ENCODE measurements at regions not wholly inside any gene's neighbourhood (a gene's known extent, or its start where the extent isn't known, plus 50 kb on each side); places are given as distances from the start of the nearest gene placed in this dataset.

DNA sequence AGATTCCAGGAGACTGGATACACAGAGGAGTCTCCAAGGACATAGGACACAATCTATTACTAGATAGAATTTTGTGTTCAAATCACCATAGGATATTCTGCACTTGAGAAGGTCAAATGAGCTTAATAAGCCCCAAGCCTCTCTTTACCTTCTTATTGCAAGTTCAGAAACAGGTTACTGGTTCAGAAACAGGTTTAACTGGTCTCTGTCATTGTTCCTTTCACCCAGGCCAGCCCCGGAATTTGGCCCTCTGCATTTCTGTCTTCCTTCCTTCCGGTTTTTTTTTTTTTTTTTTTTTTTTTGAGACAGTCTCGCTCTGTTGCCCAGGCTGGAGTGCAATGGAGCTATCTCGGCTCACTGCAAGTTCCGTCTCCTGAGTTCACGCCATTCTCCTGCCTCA is 700.2 kb downstream of the EPHA4 start:
- no peaks in the 10 kb centered on the region for H3K27me3 ChIP-seq (ENCODE audit: control insufficient read depth, insufficient read depth, low read length)
- no peak for DNase-seq (ENCODE audit: low read depth)
- TF ChIP-seq, protein P1, sequence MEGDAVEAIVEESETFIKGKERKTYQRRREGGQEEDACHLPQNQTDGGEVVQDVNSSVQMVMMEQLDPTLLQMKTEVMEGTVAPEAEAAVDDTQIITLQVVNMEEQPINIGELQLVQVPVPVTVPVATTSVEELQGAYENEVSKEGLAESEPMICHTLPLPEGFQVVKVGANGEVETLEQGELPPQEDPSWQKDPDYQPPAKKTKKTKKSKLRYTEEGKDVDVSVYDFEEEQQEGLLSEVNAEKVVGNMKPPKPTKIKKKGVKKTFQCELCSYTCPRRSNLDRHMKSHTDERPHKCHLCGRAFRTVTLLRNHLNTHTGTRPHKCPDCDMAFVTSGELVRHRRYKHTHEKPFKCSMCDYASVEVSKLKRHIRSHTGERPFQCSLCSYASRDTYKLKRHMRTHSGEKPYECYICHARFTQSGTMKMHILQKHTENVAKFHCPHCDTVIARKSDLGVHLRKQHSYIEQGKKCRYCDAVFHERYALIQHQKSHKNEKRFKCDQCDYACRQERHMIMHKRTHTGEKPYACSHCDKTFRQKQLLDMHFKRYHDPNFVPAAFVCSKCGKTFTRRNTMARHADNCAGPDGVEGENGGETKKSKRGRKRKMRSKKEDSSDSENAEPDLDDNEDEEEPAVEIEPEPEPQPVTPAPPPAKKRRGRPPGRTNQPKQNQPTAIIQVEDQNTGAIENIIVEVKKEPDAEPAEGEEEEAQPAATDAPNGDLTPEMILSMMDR (IDR thresholded peaks at IDR 0.05; ENCODE audit: insufficient read depth, low read length, poor library complexity, severe bottlenecking) = no peak

DNA sequence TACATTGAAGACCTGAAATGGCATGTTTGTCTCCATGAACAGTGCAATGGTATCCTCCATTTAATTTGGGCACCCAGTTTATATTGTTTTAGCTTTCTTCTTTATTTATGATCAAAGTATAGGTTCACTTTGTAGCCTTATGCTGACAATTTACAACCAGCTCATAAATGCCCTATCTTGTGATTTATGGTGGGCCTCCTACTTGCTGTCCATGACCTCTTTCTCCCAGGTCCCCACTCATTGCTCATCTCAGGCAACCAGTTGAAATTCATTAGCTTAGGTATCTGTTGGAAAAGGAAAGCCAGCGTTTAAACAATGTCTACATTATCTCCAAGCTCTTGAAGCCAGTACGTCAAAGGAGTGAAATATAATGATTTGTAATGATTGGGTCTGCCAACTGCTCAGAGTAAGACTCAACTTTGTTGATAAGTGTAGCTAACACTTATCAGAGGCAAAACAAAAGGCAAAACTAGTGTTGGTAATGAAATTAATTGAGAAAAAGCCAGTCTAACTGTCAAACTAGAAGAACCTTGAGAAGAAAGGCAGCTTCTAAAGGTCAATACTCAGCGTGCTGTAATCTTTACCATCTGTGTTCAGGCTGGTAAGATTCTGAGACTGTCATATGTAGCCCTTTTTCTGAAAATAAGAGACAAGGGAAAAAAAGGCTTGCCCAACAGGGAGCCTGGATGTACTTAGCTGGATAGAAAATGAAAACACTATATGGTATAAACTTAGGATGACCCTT is 695.9 kb downstream of the EPHA4 start:
- H3K27me3 ChIP-seq (ENCODE audit: control insufficient read depth, insufficient read depth, low read length) = no peaks in the 10 kb centered on the region
- H3K36me3 ChIP-seq (ENCODE audit: control insufficient read depth, insufficient read depth, low read length) = no peaks in the 10 kb centered on the region
- TF ChIP-seq, protein P1 (IDR thresholded peaks at IDR 0.05; ENCODE audit: insufficient read depth, low read length, poor library complexity, severe bottlenecking) = no peak
- no peak overlapping the region for H3K4me3 ChIP-seq (ENCODE audit: low read depth, low read length)
- no peak for DNase-seq (ENCODE audit: low read depth)

More for the DNA sequence above, 700.2 kb downstream of the EPHA4 start:
- Histone ChIP-seq H3K4me3 (ENCODE audit: low read depth, low read length) (no peak overlapping the region), H3K36me3 (ENCODE audit: control insufficient read depth, insufficient read depth, low read length) (no peaks in the 10 kb centered on the region)

DNA sequence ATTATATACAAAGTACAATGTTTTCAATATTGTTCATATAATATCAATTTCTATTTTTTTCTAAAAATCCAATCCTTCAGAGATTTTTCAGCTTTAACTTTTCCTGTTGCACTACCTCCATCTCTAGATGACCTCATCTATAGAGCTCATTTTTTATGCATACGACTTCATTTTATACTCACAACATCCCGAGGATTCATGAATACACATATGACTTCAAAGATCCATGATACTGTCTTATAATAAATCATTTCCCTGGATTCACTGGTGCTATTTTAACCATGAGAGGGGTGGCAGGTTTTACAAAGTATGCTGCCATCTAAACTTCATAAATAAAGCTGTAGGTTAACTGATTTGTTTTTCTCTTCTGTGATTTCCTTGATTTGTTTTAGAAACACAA is 694.6 kb downstream of the EPHA4 start:
- TF ChIP-seq, protein P1 (IDR thresholded peaks at IDR 0.05; ENCODE audit: insufficient read depth, low read length, poor library complexity, severe bottlenecking) = no peak
- H3K27me3 ChIP-seq (ENCODE audit: control insufficient read depth, insufficient read depth, low read length) = no peaks in the 10 kb centered on the region

DNA sequence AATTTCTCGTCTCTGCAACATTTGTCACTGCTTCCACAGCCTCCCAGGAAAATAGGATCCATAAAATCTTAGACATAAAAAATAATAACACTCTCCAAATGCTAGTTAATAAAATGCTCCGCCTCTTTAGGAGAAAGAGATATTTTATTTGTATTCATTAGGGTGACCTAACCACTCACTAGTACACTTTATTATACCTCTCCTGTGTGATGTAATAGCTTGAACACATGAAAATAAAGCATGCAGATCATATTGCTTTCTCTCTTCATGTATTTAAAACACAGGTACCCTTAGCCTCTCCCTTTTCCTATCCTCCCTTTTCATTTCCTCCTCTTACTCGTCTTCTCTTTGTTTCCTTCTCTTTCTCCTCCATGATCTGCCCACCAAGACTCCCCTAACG is 694.2 kb downstream of the EPHA4 start:
- TF ChIP-seq, protein P1 (IDR thresholded peaks at IDR 0.05; ENCODE audit: insufficient read depth, low read length, poor library complexity, severe bottlenecking) = no peak
- no peak overlapping the region for H3K4me3 ChIP-seq (ENCODE audit: low read depth, low read length)
- no peaks in the 10 kb centered on the region for H3K27me3 ChIP-seq (ENCODE audit: control insufficient read depth, insufficient read depth, low read length)
- no peaks in the 10 kb centered on the region for H3K36me3 ChIP-seq (ENCODE audit: control insufficient read depth, insufficient read depth, low read length)
- DNase-seq (ENCODE audit: low read depth) = no peak

More for the DNA sequence above, 694.6 kb downstream of the EPHA4 start:
- Histone ChIP-seq H3K36me3 (ENCODE audit: control insufficient read depth, insufficient read depth, low read length) (no peaks in the 10 kb centered on the region), H3K4me3 (ENCODE audit: low read depth, low read length) (no peak overlapping the region)
- no peak for DNase-seq (ENCODE audit: low read depth)

DNA sequence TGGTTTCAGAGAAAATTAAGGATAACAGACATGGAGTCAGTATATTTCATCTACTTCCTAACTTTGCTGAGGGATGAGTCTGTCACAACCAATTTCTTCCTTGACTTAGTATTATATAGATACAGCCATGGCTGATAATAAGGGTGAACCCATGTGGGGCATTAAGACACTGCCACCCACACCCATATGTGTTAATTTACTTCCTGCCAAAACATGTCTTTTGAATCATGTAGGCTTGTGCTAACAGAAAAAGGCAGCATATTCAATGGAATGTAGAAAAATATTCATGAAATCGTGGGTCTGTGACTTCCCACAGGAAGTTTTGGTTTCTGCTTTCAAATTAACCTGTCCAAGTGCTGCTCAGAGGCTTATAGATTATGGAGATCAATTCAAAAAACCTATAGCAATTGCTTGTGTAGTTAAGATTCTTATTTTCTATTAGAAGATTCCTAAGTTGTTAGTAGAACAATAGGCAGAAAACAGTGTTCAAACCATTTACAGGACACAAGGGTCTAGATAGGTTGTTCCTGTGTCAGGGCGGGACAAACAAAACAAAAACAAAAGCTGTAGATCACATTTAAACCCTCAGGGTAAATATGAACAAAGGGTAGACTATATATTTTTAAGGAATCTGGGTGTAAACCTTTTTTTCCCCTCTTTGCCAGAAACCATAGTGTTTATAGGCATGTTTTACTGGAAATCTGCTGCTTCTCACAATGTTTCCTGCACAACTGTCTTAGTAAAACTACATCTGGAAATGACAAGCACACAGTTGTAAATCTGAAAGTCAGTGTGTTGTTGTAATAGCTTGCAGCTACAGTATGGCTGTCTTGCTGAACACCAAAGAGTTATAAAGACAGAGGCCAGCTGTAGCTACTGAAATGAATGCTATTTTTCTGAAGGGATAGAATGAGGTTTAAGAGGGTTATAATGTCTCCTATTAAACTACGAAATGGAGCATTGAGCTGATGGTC is 691.2 kb downstream of the EPHA4 start:
- DNase-seq (ENCODE audit: low read depth) = no peak
- no peak overlapping the region for H3K4me3 ChIP-seq (ENCODE audit: low read depth, low read length)
- no peaks in the 10 kb centered on the region for H3K27me3 ChIP-seq (ENCODE audit: control insufficient read depth, insufficient read depth, low read length)
- TF ChIP-seq, protein P1 (IDR thresholded peaks at IDR 0.05; ENCODE audit: insufficient read depth, low read length, poor library complexity, severe bottlenecking) = no peak
- no peaks in the 10 kb centered on the region for H3K36me3 ChIP-seq (ENCODE audit: control insufficient read depth, insufficient read depth, low read length)

Measured in kidney epithelial cell (primary cell).